ENCODE measurements at regions not wholly inside any gene's neighbourhood (a gene's known extent, or its start where the extent isn't known, plus 50 kb on each side); places are given as distances from the start of the nearest gene placed in this dataset.

DNA sequence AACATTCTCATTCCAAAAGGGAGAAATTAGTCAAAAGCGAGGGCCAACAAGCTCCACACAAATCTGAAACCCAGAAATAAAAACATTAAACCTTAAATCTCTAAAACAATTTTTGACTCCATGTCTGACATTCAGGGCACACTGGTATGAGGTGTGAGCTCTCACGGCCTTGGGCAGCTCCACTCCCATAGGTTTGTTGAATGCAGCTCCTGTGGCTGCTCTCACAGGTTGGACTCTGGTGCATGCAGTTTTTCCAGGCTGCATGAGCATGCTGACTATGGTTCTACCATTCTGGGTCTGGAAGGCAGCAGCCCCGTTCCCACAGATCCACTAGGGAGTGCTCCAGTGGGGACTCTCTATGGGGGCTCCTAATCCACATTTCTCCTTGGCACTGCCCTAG lies 887.1 kb upstream of the GHITM start:
- TF ChIP-seq POLR2AphosphoS5 (IDR thresholded peaks at IDR 0.05; ENCODE audit: low read depth, low read length) (no peak), TAF1 (IDR thresholded peaks at IDR 0.05; ENCODE audit: borderline replicate concordance, low read depth, low read length) (no peak), POLR2A (IDR thresholded peaks at IDR 0.05; ENCODE audit: low read depth, low read length) (no peak)
